Glomerular endothelial cell (primary cell): ENCODE measurements at regions not wholly inside any gene's neighbourhood (a gene's known extent, or its start where the extent isn't known, plus 50 kb on each side); places are given as distances from the start of the nearest gene placed in this dataset.
A peak's percentile ranks its signal among the peaks of the same experiment; 100 is the strongest.

Experiments used
- DNase-seq: peaks from one replicate; pipeline ENCODE4 v3.0.0-alpha.2; 2011; ENCODE audit warnings: low read depth, low spot score; ENCODE audit errors: extremely low read depth

DNA sequence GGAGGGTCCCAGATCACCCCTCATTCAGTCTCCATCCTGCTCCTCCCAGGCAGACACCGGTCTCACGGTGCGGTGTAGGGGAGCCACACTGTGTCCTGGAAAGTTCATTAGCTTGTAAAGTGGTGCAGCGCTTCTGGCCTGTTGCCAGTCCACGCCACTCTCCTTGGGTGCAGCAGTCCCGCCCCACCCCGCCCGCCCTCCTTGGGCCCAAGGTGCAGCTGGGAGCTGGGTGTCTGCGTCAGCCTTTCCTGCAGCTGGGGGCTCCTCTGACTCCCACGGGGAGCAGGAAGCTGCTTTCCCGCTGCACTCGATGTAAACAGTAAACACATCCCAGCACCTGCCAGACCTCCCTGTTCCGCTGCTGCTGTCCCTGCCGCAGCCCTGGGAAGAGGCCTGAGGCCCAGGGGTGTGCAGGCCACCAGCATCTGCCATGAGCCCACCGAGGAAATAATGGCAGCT is 53.8 kb upstream of the ASB18 start:
- no peak for DNase-seq

DNA sequence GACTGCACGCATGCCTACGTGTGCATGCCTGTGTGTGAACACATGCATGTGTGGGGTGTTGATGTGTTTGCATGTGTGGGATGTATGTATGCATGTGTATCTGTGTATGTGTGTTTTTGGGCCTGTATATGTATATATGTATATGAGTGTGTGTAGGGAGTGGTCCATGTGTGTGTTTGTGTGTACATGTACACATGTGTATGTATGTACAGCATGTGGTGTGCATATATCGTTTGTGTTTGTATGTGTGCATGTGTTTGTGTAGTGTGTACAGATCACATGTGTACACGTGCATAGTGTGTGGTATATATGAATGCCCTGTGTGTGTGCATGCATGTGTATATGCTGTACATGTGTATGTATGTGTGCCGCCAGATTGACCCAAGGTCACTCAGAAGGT is 54.2 kb upstream of the ASB18 start:
- no peak for DNase-seq

DNA sequence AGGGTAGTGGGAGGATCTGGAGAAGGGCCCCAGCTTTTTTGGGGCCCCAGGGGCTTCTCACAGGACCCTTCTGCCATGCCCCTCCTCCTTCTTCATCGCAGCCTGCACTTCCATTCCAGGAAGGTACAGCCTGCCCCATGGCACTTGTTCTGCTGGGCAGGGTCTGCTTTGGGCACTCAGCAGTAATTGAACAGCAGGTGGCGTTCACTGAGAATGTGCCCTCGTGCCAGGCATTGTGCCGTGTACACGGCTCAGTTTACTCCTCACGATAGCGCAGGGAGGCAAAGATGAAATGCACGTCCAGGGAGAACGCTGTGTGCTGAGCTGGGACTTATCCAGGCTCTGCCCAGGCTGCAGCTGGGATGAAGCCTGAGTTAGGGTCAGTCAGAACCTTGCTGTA is 54.8 kb upstream of the ASB18 start:
- no peak for DNase-seq

DNA sequence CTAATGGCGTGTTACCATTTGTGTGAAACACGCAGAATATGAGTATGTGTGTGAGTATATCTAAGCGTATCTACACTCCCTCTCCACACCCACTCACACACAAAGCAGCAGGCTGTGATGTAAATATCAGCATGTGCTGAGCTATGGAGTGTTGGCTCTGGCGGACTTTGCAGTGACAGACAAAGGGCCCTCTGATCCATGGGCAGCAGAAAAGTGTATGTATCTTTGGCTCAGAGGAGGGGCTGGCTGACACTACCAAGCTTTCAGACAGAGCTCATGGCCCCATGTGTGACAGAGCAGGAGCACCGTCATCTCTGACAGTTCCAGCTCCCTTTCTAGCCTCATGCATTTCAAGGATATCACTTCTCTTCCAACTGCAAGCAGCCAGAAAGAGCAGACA is 57.2 kb upstream of the ASB18 start:
- DNase-seq, result no peak

DNA sequence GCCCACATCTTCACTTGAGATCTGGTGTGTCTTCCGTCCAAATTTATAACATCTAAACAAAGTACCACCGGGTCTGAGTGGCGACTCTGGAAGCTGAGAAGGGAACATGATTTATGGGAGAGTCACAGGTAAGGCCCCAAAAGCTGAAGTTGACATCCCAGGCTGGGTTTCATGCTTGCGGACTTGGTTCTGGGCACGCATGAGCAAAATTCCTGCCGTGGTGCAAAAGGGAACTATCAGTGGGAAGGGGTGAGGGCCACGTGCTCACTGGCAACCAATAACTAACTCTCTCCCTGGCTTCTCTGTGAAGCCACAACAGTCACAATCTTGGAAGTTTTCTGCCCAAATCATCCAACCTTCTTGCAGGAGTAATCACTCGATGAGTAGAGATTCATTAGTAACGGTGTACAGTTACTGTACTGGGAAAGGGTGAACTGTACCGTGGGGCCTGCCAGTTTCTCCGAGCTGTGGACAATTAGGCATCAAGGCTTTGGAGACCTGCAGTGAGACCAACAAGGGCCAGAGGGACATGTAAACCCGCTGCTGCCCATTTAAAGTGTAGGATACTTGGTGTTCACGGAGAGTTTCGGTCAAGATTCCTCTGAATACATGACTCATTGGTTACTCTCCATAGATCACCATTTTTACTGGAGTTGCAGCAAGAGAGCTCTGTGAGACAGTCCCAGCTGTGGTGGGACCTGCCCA is 69.4 kb upstream of the ASB18 start:
- DNase-seq, result no peak

DNA sequence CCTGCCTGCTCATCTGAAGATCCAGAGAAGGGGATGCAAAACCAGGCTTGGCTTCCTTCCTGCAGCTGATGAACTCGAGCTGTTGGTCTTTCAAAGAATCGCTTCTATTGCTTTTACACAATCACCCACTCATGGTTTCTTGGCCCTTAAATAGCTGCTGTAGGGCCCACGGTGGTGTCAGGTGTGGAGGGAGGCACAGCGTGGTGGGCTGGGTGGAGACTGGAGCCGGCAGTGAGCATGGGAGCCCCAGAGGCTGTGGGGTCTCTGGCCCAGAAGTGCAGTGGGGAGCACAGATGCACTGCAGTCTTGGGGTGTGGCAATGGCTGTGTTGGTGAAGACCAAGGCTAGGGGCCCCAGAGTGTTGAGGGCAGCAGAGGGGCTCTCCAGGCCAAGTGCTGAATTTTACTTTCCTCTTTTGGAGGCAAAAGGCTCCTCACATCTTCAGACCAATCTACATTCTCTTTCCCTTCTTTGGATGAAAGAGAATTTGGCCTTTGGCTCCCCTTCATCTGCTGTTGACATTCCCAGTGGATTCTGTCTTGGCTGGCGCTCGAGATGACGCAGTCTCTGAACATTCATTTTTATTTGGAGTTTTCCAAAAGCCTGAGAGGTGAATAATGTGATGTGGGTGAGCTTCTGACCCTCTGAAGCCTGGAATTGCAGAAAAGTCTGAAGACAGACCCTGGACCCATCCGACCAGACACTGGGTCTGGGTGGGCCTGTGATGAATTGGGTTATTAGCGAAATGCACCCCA is 70.1 kb upstream of the ASB18 start:
- no peak for DNase-seq

DNA sequence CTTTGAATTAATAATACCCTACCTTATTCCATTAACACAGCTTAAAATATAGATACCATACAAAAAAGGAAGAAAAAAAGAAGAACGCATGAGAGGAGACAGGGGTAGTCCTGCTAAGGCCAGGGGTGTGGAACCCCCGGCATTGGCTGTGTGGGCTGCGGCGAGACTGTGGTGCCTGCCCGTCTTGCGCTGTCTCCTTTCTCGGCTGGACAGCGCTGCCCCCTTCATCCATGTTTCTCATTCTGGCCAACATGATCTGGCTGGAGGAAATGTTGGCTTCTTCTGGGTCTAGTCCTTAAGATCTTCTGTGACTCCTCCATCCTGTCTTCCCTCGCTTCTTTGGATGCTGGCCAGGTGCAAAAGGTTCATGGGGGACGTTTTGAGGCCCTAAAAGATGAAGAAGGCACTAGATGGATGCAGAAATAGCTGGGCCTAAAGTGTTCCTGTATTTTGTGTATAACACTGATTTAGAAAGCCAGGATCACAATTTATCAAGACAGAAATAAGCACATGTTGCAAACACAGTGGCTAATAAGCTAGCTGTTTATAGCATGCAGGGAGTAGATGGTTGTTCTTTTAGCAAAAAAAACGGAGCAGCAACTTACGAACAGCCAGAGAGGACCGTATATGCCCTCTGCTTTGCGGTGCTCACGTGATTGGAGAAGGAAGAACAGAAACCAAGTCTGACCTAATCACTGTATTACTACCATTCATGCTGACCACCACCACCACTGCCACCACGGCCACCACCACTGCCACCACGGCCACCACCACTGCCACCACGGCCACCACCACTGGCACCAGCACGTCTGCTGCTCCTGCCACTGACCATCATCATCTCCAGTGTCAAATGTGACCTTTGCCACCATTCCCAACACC is 71.7 kb upstream of the ASB18 start:
- DNase-seq, result no peak

DNA sequence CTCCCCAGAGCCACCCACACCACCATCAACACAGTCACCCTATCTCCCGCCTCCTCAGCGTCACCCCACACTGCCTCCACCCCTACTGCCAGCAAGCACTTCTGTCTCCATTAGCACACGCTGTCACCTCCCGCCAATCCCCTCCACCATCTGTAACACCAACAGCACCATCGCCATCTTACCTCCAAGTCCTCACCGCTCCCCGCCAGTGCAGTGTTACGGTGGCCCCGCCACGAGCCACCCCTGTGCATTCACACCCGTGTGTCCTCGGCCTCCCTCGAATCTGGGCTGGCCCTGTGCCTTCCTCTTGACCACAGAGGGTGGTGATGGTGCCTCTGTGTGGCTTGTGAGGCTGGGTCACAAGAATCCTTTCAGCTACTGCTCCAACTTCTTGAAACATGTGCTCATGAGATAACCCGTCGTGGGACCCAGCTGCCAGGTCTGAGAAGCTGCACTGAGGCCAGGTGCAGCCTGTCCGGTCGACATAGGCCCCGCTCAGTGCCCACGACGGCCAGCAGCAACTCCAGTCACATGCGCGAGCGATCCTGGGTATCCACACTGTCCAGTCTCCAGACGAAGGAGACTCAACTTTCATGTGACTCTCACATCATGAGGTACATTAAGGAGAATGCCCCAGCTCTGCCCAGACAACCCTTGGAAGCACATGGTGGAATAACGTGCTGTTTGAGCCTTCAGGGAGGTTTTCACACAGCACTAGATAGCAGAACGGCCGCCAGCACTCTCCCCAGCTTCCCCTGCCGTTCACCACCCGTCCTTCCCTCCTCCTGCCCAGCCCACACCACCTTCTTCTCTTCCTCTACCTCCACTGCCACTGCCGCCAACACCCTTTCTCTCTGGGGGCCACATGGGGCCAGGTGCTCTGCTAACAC is 72.6 kb upstream of the ASB18 start:
- no peak for DNase-seq

DNA sequence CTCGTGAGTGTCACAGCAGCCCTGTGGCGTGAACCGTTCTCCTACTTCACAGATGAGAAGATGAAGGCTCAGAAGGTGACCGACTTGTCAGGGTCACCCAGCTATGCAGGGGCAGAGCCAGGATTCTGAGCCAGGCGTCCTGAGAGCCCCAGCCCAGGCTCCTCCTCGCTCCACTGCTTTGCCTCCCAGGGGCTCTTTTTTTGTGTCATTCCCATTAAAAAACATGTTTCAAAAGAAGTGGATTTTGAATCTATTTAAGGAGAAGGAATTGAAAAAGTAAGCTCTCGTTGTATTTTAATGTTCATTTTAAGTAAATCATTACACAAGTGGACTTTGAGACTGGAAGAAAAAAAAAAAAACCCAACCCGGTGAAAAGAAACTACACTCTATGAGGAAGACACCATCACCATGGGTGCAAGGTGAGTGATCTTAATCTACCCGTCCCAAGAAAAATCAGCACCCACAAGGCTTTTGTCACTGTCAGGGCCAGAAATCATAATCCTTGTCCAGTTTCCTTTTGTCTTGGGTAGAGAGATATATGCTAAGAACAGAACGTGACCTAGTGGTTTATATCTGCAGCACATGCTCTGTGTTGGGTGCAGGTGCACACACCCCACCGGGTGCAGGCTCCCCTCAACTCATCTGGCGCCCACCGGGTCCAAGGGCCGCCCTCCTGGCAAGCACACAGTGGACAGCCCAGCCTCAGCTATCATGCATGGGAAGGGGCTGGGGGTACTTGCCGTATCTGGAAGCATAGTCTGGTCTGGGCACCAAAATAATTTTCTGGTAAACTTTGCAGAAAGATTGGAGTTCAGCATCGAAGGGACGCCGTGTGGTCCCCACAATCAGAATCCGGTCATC is 73.5 kb upstream of the ASB18 start:
- no peak for DNase-seq

DNA sequence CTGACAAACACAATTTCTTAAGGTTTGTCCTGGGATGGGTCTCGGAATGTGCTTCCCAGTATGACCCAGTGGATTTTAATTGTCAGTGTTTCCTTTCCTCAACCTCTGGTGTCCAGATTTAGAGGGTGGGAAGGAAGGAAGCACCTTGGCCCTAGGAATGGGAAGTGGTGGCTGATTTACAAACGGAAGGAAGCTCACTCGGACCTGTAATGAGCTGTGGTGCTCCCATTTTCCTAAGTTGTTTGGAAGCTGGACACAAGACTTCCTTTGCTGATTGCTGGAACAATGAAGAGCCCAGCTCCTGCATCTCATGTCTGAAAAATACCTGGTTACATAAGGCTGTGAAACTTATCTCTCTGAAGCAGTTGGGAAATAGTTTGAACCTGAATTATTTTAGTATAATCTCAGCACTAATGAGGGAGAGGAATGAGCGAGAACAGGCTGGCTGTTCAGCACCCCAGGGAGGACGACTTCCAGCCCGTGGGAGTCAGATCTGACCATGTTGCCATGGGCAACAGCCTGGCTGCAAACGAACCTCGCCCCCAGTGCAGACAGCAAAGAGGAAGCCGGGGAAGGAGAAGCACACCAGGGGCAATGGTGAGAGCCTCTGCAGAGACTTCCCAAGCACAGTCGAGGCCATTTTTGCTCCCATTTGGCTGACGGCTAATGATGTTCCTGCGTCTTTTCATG is 74.4 kb upstream of the ASB18 start:
- no peak for DNase-seq

DNA sequence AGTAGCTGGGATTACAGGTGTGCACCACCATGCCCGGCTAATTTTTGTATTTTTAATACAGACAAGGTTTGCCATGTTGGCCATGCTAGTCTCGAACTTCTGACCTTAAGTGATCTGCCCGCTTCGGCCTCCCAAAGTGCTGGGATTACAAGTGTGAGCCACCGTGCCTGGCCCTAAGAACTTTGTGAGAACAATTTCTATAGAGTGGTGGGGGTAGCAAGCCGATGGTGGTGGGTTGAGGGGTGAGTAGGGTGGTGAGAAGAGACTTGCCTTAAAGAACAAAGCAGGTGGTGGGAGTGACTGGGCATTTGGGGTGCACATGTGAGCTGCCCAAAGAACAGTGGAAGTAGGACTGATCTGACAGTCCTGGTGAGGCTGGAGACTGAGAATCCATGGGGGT is 76.0 kb upstream of the ASB18 start:
- no peak for DNase-seq

DNA sequence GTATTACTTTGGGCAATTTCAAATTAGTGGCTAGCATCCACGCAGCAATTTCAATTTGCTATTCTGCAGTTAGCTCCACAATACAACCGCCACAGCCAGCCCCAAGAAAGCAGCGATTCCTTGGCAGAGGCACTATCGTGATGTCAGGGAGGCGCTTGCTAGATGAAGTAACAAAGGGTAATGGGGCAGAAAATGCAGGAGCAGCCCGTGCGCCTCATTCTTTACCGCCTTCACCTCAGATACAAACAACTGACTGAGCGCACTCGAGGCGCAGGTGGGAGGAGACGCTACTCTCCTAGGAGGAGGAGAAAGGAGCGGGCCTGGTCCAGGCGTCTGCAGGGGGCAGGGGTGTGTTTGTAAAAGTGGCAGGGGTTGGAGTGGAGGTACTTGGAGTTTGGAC is 76.9 kb upstream of the ASB18 start:
- no peak for DNase-seq

DNA sequence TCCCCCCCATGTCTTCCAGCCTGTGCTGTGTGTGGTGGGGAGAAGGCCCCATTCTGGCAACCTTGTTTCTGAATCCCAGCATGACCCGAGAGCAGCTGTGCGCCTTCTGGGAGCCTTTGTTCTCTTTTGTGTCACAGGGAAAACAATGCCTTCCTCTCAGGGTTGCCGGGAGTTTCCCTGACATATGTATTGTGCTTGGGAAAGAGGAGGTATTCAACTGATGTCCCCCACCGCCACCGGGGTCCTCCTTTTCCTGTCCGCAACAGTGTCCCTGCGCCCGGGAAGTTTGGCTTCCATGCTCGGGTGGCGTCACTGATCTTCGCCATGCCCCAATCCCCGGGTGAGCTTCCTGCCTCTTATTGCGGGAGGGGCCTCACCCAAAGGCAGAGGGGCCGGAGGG is 77.5 kb upstream of the ASB18 start:
- no peak for DNase-seq

DNA sequence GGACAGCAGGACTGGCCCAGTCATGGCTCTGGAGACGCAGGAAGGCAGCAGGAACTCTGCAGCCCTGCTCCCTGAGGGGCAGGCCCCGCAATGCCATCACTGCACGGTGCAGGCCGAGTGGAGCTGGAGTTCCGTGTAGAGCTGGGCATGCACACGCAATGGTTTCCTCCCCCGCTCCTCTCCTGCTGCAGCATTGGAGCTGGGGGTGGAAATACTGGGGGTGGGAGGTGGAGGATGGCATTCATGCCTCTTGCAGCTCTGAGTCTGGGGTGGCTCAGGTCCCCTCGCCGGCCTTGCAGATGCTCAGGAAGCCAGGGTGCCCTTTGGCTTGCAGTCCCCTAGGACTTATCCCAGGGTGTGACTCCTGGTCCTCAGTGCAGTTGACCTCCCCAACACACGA is 78.3 kb upstream of the ASB18 start:
- DNase-seq, result no peak

DNA sequence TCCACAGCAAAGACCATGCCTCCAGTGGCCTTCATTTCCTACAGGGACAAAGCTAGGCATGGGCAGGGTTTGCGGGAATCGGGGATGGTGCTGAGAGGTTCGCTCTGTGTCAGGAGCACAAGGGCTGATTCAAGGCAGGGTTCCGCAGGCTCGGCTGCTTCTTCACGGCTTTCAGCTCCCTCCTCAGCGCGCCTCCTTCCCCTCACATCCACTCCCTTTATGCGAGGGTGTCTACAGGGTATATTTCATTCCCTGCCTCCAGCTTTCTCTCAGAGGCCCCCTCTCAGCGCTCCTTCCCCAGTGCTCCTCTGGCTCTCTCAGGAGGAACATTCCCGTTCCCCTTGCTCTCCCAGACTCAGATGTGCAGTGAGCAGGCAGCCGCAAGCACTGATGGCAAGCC is 78.7 kb upstream of the ASB18 start:
- DNase-seq, result no peak

DNA sequence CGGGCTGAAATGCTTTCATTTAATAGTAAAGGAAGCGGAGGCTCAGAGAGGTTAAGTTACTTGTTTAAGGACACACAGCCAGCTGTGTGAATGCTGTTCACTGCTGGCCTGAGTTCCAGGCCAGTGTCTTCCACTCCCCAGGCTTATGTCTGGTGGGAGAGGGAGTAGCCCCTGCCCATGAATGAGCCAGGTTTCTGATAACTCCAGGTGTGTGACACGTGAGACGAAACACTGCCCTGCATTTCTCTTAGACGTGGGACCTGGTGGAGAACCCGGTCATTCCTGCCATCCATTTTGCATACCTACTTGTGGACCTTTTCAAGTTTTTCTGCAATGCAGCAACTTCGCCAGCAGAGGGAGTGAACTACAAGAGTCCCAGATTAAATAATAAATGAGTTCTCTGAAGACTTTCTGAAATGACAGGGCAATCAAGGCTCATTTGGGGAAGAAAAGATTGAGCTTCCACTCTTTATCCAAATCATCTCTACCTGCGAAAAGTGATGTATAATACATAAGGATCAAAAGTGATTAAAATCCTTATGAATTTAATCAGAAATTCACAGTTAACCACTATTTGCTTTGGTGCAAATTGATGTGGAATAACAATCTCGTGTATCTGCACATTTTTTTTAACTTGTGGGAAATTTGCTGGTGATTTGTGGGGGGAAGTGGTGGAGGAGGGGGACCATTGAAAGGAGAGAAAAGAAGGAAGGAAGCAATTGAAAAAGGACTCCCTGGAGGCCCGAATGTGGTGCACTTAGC is 79.4 kb upstream of the ASB18 start:
- peak; percentile 29 for DNase-seq

DNA sequence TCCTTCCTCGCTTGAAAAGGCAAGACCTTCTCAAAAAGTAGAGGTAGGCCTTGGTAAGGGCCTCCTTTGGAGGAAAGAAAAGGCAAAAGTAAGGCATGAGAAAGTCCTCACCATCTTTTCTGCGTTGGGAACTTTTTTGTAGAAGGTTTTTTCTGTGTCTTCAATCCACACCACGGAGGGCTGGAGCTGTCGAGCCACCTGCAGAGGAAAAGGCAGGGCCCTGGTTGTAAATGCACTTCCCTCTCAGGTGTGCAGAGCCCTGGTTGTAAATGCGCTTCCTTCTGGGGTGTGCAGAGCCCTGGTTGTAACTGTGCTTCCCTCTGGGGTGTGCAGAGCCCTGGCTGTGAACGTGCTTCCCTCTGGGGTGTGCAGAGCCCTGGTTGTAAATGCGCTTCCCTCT is 80.2 kb upstream of the ASB18 start:
- no peak for DNase-seq

DNA sequence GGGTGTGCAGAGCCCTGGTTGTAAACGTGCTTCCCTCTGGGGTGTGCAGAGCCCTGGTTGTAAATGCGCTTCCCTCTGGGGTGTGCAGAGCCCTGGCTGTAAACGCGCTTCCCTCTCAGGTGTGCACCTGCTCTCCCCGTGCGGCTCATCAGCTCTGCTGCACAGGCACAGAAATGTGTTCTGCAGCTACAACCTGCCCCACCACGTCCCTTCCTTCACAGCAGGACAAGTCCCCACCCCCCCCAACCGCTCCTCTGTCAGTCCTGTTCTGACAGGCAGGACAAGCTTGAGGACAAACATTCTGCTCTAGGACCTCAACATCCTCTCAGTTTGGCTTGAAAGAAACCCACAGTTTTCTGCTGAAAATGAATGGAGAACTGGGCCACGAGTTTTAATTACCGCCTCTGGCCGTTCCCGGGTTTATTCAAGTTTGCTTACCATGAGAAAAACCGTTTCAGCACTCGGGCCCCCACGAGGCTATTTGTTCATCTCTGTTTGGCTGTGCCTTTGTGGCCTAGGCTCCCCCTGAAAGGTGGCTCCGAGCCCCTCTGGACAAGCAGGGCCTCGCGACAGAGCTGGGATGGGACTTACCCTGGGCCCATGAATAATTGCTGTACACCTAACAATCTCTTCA is 81.0 kb upstream of the ASB18 start:
- DNase-seq, result no peak
